Testis (tissue), 2 donors: ENCODE measurements at regions not wholly inside any gene's neighbourhood (a gene's known extent, or its start where the extent isn't known, plus 50 kb on each side); places are given as distances from the start of the nearest gene placed in this dataset.

Experiments
- DNase-seq: peaks from one replicate; pipeline ENCODE4 v3.0.0-alpha.2; 2019
- H3K27ac ChIP-seq, 2 donors: fragments of 200-600 bp; sonication (generic); one replicate each; pipeline ENCODE4 v1.5.1; 2019
- H3K27me3 ChIP-seq: fragments of 200-600 bp; sonication (generic); one replicate; pipeline ENCODE4 v1.5.1; 2019
- H3K36me3 ChIP-seq: fragments of 200-600 bp; sonication (generic); one replicate; pipeline ENCODE4 v1.5.1; 2017; ENCODE audit warnings: low read depth; ENCODE audit errors: missing control alignments
- H3K4me1 ChIP-seq: fragments of 200-600 bp; sonication (generic); one replicate; pipeline ENCODE4 v1.5.1; 2019
- H3K4me3 ChIP-seq, 2 donors: fragments of 200-600 bp; sonication (generic); one replicate each; pipeline ENCODE4 v1.5.1; 2017 to 2019
- H3K9me3 ChIP-seq: fragments of 200-600 bp; sonication (generic); one replicate; pipeline ENCODE4 v1.5.1; 2017
- POLR2A ChIP-seq: fragments of 450-650 bp; IDR thresholded peaks from one replicate; pipeline ENCODE4 v1.6.1; 2017; ENCODE audit warnings: antibody characterized with exemption, mild to moderate bottlenecking, moderate library complexity
- WGBS, 2 donors: methylation state at CpG; one replicate each; pipeline ENCODE4 v1.1.5; 2018; 5-methylcytosine and 5-hydroxymethylcytosine counted together
- intact Hi-C: fragments of 100-400 bp; cut with DNase I; formaldehyde crosslinking; loops from one replicate; pipeline ENCODE4 v1.15.1; 2023; ENCODE audit warnings: low total_unique reads
- TF ChIP-seq, protein P1 (sequence below), 3 experiments: fragments of 450-650 bp in 2 of 3; fragments of 200-600 bp in 1 of 3; sonication (generic) in 1 of 3; IDR thresholded peaks; one replicate each; pipeline ENCODE4 v1.5.1; 2016 to 2019; ENCODE audit warnings: antibody characterized with exemption in 3 of 3, mild to moderate bottlenecking in 2 of 3, moderate library complexity in 1 of 3

DNA sequence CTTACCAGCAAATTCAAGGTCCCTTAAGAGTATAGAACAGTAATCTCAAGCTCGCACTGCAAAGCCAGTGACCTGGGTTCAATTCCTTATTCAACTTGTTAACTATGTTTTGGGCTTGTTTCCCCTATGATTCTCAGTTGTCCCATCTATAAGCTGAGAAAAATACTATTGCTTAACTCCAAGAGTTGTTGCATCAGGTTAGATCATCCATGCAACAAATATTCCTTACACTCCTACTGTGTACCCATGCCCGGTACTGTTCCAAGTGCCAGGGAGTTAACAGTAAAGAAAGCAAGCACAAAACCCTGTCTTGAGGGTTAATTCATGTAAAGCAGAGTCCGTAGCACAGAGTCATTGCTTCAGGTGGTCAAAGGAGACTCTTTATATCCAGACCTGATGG, 247.3 kb downstream of the MAFB start:
- no peak for DNase-seq
- no peaks in the 10 kb centered on the region for H3K36me3 ChIP-seq
- no peaks in the 10 kb centered on the region for H3K4me1 ChIP-seq
- no peak overlapping the region for H3K4me3 ChIP-seq
- H3K27me3 ChIP-seq = no peaks in the 10 kb centered on the region
- H3K27ac ChIP-seq = no peak overlapping the region
- no peaks in the 10 kb centered on the region for H3K9me3 ChIP-seq
- 87 to 89% methylated on average over 3 of the region's 3 CpGs for WGBS, 2 donors
- TF ChIP-seq, protein P1, sequence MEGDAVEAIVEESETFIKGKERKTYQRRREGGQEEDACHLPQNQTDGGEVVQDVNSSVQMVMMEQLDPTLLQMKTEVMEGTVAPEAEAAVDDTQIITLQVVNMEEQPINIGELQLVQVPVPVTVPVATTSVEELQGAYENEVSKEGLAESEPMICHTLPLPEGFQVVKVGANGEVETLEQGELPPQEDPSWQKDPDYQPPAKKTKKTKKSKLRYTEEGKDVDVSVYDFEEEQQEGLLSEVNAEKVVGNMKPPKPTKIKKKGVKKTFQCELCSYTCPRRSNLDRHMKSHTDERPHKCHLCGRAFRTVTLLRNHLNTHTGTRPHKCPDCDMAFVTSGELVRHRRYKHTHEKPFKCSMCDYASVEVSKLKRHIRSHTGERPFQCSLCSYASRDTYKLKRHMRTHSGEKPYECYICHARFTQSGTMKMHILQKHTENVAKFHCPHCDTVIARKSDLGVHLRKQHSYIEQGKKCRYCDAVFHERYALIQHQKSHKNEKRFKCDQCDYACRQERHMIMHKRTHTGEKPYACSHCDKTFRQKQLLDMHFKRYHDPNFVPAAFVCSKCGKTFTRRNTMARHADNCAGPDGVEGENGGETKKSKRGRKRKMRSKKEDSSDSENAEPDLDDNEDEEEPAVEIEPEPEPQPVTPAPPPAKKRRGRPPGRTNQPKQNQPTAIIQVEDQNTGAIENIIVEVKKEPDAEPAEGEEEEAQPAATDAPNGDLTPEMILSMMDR (IDR thresholded peaks at IDR 0.05) = no peak
- no peak for TF ChIP-seq POLR2A
- intact Hi-C loops = no loop called here

DNA sequence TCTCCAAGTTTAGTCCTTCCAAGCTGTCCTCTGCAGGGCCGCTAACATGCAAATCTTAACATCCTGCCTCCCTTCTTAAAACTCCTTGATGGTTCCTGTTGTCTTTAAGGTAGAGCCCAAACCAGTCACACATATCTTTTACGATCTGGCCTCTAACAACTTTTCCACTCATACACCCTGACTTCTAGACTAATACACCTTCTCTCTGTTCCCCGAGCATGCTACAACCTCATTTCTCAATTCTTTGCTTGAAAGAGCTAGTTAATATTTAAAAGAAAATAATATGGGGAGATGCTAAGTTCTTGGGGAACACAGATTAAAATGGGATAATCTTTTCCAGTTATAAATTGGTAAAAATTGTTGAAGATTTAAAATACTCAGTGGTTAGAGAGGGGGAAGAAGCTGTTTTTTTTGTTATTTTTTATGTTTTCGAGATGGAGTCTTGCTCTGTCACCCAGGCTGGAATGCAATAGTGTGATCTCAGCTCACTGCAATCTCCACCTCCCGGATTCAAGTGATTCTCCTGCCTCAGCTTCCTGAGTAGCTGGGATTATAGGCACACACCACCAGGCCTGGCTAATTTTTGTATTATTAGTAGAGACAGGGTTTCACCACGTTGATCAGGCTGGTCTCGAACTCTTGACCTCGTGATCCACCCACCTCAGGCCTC, 250.7 kb downstream of the MAFB start:
- DNase-seq = no peak

DNA sequence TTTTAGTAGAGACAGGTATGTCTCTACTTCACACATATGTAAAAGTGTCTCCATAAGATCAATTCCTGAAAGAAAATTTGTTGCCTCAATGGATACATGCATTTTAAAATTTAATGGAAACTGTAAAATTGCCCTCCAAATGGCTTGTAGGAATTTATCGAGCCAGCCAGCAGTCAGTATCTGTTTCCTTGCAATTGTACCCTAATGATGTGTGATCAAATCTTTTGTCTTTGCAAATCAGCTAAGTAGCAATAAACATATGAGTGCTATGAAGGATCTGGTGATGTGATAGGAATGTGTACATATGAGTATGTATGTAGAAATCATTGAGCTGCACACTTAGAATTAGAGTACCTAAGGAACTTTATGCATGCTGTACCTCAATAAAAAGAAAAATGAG, 253.0 kb downstream of the MAFB start:
- 90 to 93% methylated on average over 1 of the region's 1 CpG for WGBS, 2 donors
- no peaks in the 10 kb centered on the region for H3K9me3 ChIP-seq
- H3K27me3 ChIP-seq = no peaks in the 10 kb centered on the region
- TF ChIP-seq, protein P1 (IDR thresholded peaks at IDR 0.05) = no peak
- no peak for TF ChIP-seq POLR2A
- no peak for DNase-seq
- H3K27ac ChIP-seq = no peak overlapping the region
- H3K4me3 ChIP-seq = no peak overlapping the region
- no peaks in the 10 kb centered on the region for H3K4me1 ChIP-seq
- H3K36me3 ChIP-seq = no peaks in the 10 kb centered on the region
- intact Hi-C loops = no loop called here

More for the DNA sequence above, 250.7 kb downstream of the MAFB start:
- Histone ChIP-seq H3K27ac (no peak overlapping the region), H3K9me3 (no peaks in the 10 kb centered on the region), H3K4me3 (no peak overlapping the region), H3K36me3 (no peaks in the 10 kb centered on the region), H3K4me1 (no peaks in the 10 kb centered on the region), H3K27me3 (no peaks in the 10 kb centered on the region)
- TF ChIP-seq, protein P1 (IDR thresholded peaks at IDR 0.05) = no peak
- TF ChIP-seq POLR2A = no peak
- intact Hi-C loops = no loop called here
- 88 to 90% methylated on average over 8 of the region's 8 CpGs for WGBS, 2 donors

DNA sequence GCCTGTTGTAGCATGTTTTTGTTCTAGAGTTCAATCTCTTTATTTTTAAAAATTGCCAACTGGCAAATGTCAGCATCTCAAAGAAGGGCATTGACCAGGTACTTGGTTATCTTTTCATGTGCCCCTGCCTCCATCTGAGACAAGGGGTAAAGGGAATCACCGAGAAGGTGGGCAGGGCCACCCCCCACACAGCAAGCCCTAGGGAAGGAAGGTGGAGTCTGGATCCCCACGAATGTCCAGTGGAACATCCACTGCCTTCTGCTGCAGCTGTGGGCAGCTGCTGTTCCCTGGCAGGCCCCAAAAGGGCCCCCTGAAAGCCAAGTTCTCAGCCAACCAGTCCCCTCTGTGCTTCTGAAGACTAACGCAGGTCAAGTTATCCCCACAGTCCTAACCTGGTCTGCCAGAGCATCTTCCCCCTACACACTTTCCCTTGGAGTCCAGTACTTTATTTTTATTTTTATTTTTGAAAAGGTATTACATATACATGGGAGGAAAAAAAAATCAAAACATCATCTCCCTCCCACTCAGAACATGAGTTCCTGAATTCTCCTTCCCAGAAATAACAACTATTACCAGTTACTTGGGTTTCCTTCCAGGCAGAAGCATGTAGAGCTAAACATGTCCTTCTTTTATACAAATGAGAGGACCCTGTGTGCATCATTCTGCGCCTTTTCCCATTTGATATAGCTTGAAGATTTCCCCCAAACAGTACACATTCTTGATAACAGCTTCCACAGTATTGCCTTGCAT, 253.7 kb downstream of the MAFB start:
- no peak for TF ChIP-seq POLR2A
- TF ChIP-seq, protein P1 (IDR thresholded peaks at IDR 0.05) = no peak
- Histone ChIP-seq H3K4me3 (no peak overlapping the region), H3K36me3 (no peaks in the 10 kb centered on the region), H3K9me3 (no peaks in the 10 kb centered on the region), H3K4me1 (no peaks in the 10 kb centered on the region), H3K27me3 (no peaks in the 10 kb centered on the region), H3K27ac (no peak overlapping the region)
- DNase-seq = no peak
- WGBS, 2 donors = 74 to 78% methylated on average over 4 of the region's 4 CpGs
- intact Hi-C loops = no loop called here
